HUES48 (cell line): ENCODE measurements at regions not wholly inside any gene's neighbourhood (a gene's known extent, or its start where the extent isn't known, plus 50 kb on each side); places are given as distances from the start of the nearest gene placed in this dataset.

ENCODE experiments used
- H3K27ac ChIP-seq: one replicate; pipeline ENCODE4 v1.7.0; 2013; ENCODE audit warnings: low read depth, low read length, inconsistent platforms
- H3K27me3 ChIP-seq: 2 replicates; pipeline ENCODE4 v1.6.1; 2013; ENCODE audit warnings: mild to moderate bottlenecking, low read length; ENCODE audit not compliant: control insufficient read depth, insufficient read depth
- H3K36me3 ChIP-seq: 2 replicates; pipeline ENCODE4 v1.6.1; 2013; ENCODE audit warnings: low read length; ENCODE audit not compliant: control insufficient read depth, insufficient read depth
- H3K4me1 ChIP-seq: 2 replicates; pipeline ENCODE4 v1.6.1; 2013; ENCODE audit warnings: mild to moderate bottlenecking, low read length; ENCODE audit not compliant: control insufficient read depth, insufficient read depth
- H3K4me3 ChIP-seq: 2 replicates; pipeline ENCODE4 v1.5.1; 2013; ENCODE audit warnings: mild to moderate bottlenecking, low read depth, low read length
- H3K9ac ChIP-seq: 2 replicates; pipeline ENCODE4 v1.6.1; 2013; ENCODE audit warnings: mild to moderate bottlenecking, low read depth, low read length, moderate library complexity
- H3K9me3 ChIP-seq: 2 replicates; pipeline ENCODE4 v1.6.1; 2013; ENCODE audit warnings: low read length; ENCODE audit not compliant: control insufficient read depth, insufficient read depth

GRCh38 chr3:180184816-180185215 lies 148.1 kb upstream of the PEX5L start:
- Histone ChIP-seq H3K9ac (no peak overlapping the region), H3K9me3 (no peaks in the 10 kb centered on the region), H3K36me3 (no peaks in the 10 kb centered on the region), H3K4me3 (no peak overlapping the region), H3K4me1 (peaks cover 9% of the 10 kb centered on the region), H3K27me3 (no peaks in the 10 kb centered on the region), H3K27ac (no peak overlapping the region)

- no peaks in the 10 kb centered on the region for H3K27me3 ChIP-seq
- H3K4me1 ChIP-seq = peaks cover 2% of the 10 kb centered on the region; the same call in 1 of the 2 replicates
- no peak overlapping the region for H3K4me3 ChIP-seq
- H3K27ac ChIP-seq = no peak overlapping the region
- no peaks in the 10 kb centered on the region for H3K9me3 ChIP-seq
- no peaks in the 10 kb centered on the region for H3K36me3 ChIP-seq
- no peak overlapping the region for H3K9ac ChIP-seq
Measured at GRCh38 chr3:180185650-180186049, 148.9 kb upstream of the PEX5L start.

- Histone ChIP-seq H3K27ac (no peak overlapping the region), H3K9me3 (no peaks in the 10 kb centered on the region), H3K4me3 (no peak overlapping the region), H3K9ac (no peak overlapping the region), H3K4me1 (no peaks in the 10 kb centered on the region), H3K36me3 (no peaks in the 10 kb centered on the region), H3K27me3 (no peaks in the 10 kb centered on the region)
Measured at GRCh38 chr3:180188512-180189309, 152.0 kb upstream of the PEX5L start.

GRCh38 chr3:180189310-180189648 lies 152.5 kb upstream of the PEX5L start:
- Histone ChIP-seq H3K36me3 (no peaks in the 10 kb centered on the region), H3K4me1 (no peaks in the 10 kb centered on the region), H3K9me3 (no peaks in the 10 kb centered on the region), H3K4me3 (no peak overlapping the region), H3K27me3 (no peaks in the 10 kb centered on the region), H3K27ac (no peak overlapping the region), H3K9ac (no peak overlapping the region)

- no peaks in the 10 kb centered on the region for H3K27me3 ChIP-seq
- no peak overlapping the region for H3K9ac ChIP-seq
- no peaks in the 10 kb centered on the region for H3K36me3 ChIP-seq
- no peak overlapping the region for H3K27ac ChIP-seq
- H3K9me3 ChIP-seq = no peaks in the 10 kb centered on the region
- H3K4me3 ChIP-seq = no peak overlapping the region
- no peaks in the 10 kb centered on the region for H3K4me1 ChIP-seq
Measured at GRCh38 chr3:180196658-180197057, 159.9 kb upstream of the PEX5L start.

GRCh38 chr3:180199417-180199995 lies 162.8 kb upstream of the PEX5L start:
- Histone ChIP-seq H3K4me1 (peaks cover 4% of the 10 kb centered on the region; the same call in 1 of the 2 replicates), H3K27ac (no peak overlapping the region), H3K9ac (no peak overlapping the region), H3K4me3 (no peak overlapping the region), H3K9me3 (no peaks in the 10 kb centered on the region), H3K27me3 (no peaks in the 10 kb centered on the region), H3K36me3 (no peaks in the 10 kb centered on the region)

GRCh38 chr3:180215866-180216265 lies 179.1 kb upstream of the PEX5L start:
- Histone ChIP-seq H3K36me3 (no peaks in the 10 kb centered on the region), H3K27ac (no peak overlapping the region), H3K9me3 (no peaks in the 10 kb centered on the region), H3K4me1 (no peaks in the 10 kb centered on the region), H3K27me3 (no peaks in the 10 kb centered on the region), H3K9ac (no peak overlapping the region), H3K4me3 (no peak overlapping the region)

GRCh38 chr3:180223268-180223667 lies 186.5 kb upstream of the PEX5L start:
- Histone ChIP-seq H3K9me3 (peaks cover 12% of the 10 kb centered on the region), H3K27me3 (no peaks in the 10 kb centered on the region), H3K36me3 (no peaks in the 10 kb centered on the region), H3K4me1 (no peaks in the 10 kb centered on the region), H3K9ac (no peak overlapping the region), H3K27ac (no peak overlapping the region), H3K4me3 (no peak overlapping the region)

GRCh38 chr3:180229113-180229512 lies 192.4 kb upstream of the PEX5L start:
- Histone ChIP-seq H3K27me3 (no peaks in the 10 kb centered on the region), H3K36me3 (no peaks in the 10 kb centered on the region), H3K27ac (no peak overlapping the region), H3K4me3 (no peak overlapping the region), H3K9me3 (peaks cover 68% of the 10 kb centered on the region), H3K9ac (no peak overlapping the region), H3K4me1 (no peaks in the 10 kb centered on the region)

GRCh38 chr3:180239939-180240338 lies 203.2 kb upstream of the PEX5L start:
- H3K27me3 ChIP-seq = no peaks in the 10 kb centered on the region
- H3K9ac ChIP-seq = no peak overlapping the region
- H3K36me3 ChIP-seq = no peaks in the 10 kb centered on the region
- H3K9me3 ChIP-seq = peaks cover 5% of the 10 kb centered on the region; the same call in 1 of the 2 replicates
- H3K4me3 ChIP-seq = no peak overlapping the region
- H3K27ac ChIP-seq = no peak overlapping the region
- H3K4me1 ChIP-seq = no peaks in the 10 kb centered on the region

GRCh38 chr3:180246688-180247195 lies 210.0 kb upstream of the PEX5L start:
- no peaks in the 10 kb centered on the region for H3K27me3 ChIP-seq
- H3K4me3 ChIP-seq = peak overlapping the region; percentile 3; the same call in 1 of the 2 replicates
- no peak overlapping the region for H3K9ac ChIP-seq
- no peak overlapping the region for H3K27ac ChIP-seq
- H3K4me1 ChIP-seq = peaks cover 18% of the 10 kb centered on the region
- no peaks in the 10 kb centered on the region for H3K9me3 ChIP-seq
- no peaks in the 10 kb centered on the region for H3K36me3 ChIP-seq
